CD4-positive, alpha-beta T cell treated with Interleukin-17A for 4 hours (primary cell): ENCODE measurements at regions not wholly inside any gene's neighbourhood (a gene's known extent, or its start where the extent isn't known, plus 50 kb on each side); places are given as distances from the start of the nearest gene placed in this dataset.

Experiments used
- DNase-seq: peaks from one replicate; pipeline ENCODE4 v3.0.0-alpha.2; 2020; ENCODE audit warnings: mixed read lengths

- DNase-seq, result no peak
Observed at GRCh38 chr12:90393089-90393488, 561.9 kb downstream of the CCER1 start.

GRCh38 chr12:90390947-90391346 lies 564.0 kb downstream of the CCER1 start:
- DNase-seq, result no peak

- DNase-seq, result no peak
Observed at GRCh38 chr12:90368081-90368480, 586.9 kb downstream of the CCER1 start.

- no peak for DNase-seq
Observed at GRCh38 chr12:90366286-90366685, 588.7 kb downstream of the CCER1 start.

GRCh38 chr12:90360300-90360699 lies 594.7 kb downstream of the CCER1 start:
- no peak for DNase-seq

- DNase-seq, result no peak
Observed at GRCh38 chr12:90355711-90356355, 599.1 kb downstream of the CCER1 start.

GRCh38 chr12:90343966-90344365 lies 611.0 kb downstream of the CCER1 start:
- no peak for DNase-seq

- no peak for DNase-seq
Observed at GRCh38 chr12:90342081-90342480, 612.9 kb downstream of the CCER1 start.

- no peak for DNase-seq
Observed at GRCh38 chr12:90339837-90340236, 615.1 kb downstream of the CCER1 start.

GRCh38 chr12:90338365-90338764 lies 616.6 kb downstream of the CCER1 start:
- DNase-seq, result no peak

- DNase-seq, result no peak
Observed at GRCh38 chr12:90337018-90337417, 618.0 kb downstream of the CCER1 start.

GRCh38 chr12:90335566-90335965 lies 619.4 kb downstream of the CCER1 start:
- DNase-seq, result no peak

- no peak for DNase-seq
Observed at GRCh38 chr12:90333939-90334338, 621.0 kb downstream of the CCER1 start.

- DNase-seq, result no peak
Observed at GRCh38 chr12:90333424-90333823, 621.6 kb downstream of the CCER1 start.

GRCh38 chr12:90331821-90332220 lies 623.2 kb downstream of the CCER1 start:
- no peak for DNase-seq

- no peak for DNase-seq
Observed at GRCh38 chr12:90331262-90331661, 622.6 kb upstream of the ATP2B1 start.

- no peak for DNase-seq
Observed at GRCh38 chr12:90327793-90328743, 619.4 kb upstream of the ATP2B1 start.

GRCh38 chr12:90323217-90323616 lies 614.6 kb upstream of the ATP2B1 start:
- no peak for DNase-seq

- DNase-seq, result no peak
Observed at GRCh38 chr12:90322006-90322405, 613.4 kb upstream of the ATP2B1 start.

- no peak for DNase-seq
Observed at GRCh38 chr12:90321369-90321768, 612.7 kb upstream of the ATP2B1 start.

GRCh38 chr12:90311561-90311960 lies 602.9 kb upstream of the ATP2B1 start:
- no peak for DNase-seq

- no peak for DNase-seq
Observed at GRCh38 chr12:90305379-90305778, 596.7 kb upstream of the ATP2B1 start.

- DNase-seq, result no peak
Observed at GRCh38 chr12:90304231-90304630, 595.6 kb upstream of the ATP2B1 start.

GRCh38 chr12:90303771-90304170 lies 595.1 kb upstream of the ATP2B1 start:
- no peak for DNase-seq
